ENCODE measurements at regions not wholly inside any gene's neighbourhood (a gene's known extent, or its start where the extent isn't known, plus 50 kb on each side); places are given as distances from the start of the nearest gene placed in this dataset.

DNA sequence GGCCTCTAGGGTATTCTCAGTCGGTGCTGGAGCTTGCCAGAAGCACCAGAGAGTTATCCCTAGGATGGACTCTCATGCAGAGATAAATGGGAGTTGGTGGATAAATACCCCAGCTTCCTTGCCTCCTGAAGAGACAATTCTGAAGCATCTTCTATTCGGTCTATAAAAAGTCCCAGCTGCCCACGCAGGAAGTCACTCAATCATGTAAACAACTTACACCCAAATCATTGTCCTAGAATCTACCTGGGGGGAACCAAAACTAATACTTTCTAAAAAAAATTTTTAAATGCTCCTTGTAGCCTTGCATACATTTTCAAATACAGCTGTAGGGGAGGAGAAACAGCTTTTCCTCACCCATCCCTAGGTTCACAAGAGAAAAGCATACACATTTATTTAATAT, 66.6 kb upstream of the ELAC2 start:
- no peaks in the 10 kb centered on the region for H3K36me3 Mint-ChIP-seq (ENCODE audit: insufficient read depth, unreplicated experiment)
- DNase-seq, result no peak
- BruUV-seq (replicated peaks), result no TSS peak
- H3K27ac Mint-ChIP-seq (ENCODE audit: unreplicated experiment), result no peak overlapping the region
- H3K9me3 Mint-ChIP-seq (ENCODE audit: low read depth, unreplicated experiment), result peaks cover 9% of the 10 kb centered on the region
- intact Hi-C loops (cut with micrococcal nuclease; ENCODE audit: unreplicated experiment), result no loop called here
- CTCF ChIA-PET, result no interaction called here
- no peak overlapping the region for H3K4me3 Mint-ChIP-seq (ENCODE audit: low read depth, unreplicated experiment)
- no peaks in the 10 kb centered on the region for H3K4me1 Mint-ChIP-seq (ENCODE audit: low read depth, unreplicated experiment)
- H3K27me3 Mint-ChIP-seq (ENCODE audit: unreplicated experiment), result no peaks in the 10 kb centered on the region
- TF ChIP-seq CTCF (IDR thresholded peaks at IDR 0.05; ENCODE audit: unreplicated experiment), result no peak

DNA sequence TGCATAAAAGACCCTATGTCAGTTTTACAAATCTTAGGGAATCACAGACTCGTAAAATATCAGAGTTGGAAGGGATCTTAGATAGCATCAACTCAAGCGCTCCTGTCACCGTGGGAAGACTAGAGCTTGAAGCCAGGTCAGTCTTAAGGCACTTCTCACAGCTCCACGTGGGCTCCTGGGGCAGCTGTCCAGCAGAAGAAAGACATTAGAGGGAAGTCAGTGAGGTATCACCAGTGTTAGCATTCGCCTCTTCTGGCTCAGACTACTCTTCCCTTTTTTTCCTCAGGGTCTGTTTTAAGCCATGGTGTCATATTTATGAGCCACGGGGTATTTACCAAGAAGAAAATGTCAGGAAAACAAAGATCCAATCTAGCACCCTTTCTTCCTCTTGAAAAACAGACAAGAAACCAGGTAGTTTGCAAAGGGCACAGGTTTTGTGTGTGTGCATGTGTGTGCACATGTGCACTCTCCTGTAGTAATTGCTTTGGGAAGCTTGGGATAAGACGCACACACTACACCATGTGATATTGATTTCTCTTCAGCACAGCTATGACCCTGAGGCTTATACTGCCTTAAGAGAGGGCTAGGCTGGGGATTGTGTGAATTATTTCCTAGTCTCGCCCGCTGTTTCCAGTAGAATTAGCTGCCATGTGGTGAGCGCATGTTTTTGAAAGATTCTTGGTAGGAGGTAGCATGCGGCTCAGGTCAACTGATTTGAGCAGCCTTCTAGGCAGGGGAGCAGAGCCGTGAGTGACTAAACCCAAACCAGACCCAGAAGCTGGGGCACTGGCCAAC, 61.0 kb upstream of the ELAC2 start:
- no peaks in the 10 kb centered on the region for H3K27me3 Mint-ChIP-seq (ENCODE audit: unreplicated experiment)
- H3K36me3 Mint-ChIP-seq (ENCODE audit: insufficient read depth, unreplicated experiment), result no peaks in the 10 kb centered on the region
- peaks cover 4% of the 10 kb centered on the region for H3K9me3 Mint-ChIP-seq (ENCODE audit: low read depth, unreplicated experiment)
- CTCF ChIA-PET, result no interaction called here
- no peak overlapping the region for H3K27ac Mint-ChIP-seq (ENCODE audit: unreplicated experiment)
- no peaks in the 10 kb centered on the region for H3K4me1 Mint-ChIP-seq (ENCODE audit: low read depth, unreplicated experiment)
- TF ChIP-seq CTCF (IDR thresholded peaks at IDR 0.05; ENCODE audit: unreplicated experiment), result no peak
- BruUV-seq (replicated peaks), result no TSS peak
- intact Hi-C loops (cut with micrococcal nuclease; ENCODE audit: unreplicated experiment), result no loop called here
- no peak overlapping the region for H3K4me3 Mint-ChIP-seq (ENCODE audit: low read depth, unreplicated experiment)
- no peak for DNase-seq

DNA sequence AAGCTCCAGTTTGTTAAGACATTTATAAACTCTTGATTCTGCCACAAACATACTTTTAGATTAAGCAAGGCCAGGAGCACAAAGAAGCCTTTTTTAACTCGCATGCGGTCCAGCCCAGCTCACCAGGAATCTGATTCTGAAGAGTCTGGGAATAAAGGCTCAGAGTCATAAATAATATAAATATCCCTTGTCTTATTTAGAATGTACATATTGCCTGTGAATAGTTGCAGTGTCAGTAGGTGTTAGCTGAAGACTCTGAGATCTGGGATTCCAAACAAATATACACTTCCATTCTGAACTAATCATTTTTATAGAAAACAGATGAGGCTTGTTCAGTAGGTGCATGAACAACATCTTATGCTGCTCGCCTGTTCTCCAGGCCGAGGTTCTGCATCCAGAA, 59.1 kb upstream of the ELAC2 start:
- Mint-ChIP-seq H3K36me3 (ENCODE audit: insufficient read depth, unreplicated experiment) (no peaks in the 10 kb centered on the region), H3K27me3 (ENCODE audit: unreplicated experiment) (no peaks in the 10 kb centered on the region), H3K4me1 (ENCODE audit: low read depth, unreplicated experiment) (no peaks in the 10 kb centered on the region), H3K9me3 (ENCODE audit: low read depth, unreplicated experiment) (peaks cover 2% of the 10 kb centered on the region), H3K4me3 (ENCODE audit: low read depth, unreplicated experiment) (no peak overlapping the region), H3K27ac (ENCODE audit: unreplicated experiment) (no peak overlapping the region)
- no peak for DNase-seq
- TF ChIP-seq CTCF (IDR thresholded peaks at IDR 0.05; ENCODE audit: unreplicated experiment), result no peak
- intact Hi-C loops (cut with micrococcal nuclease; ENCODE audit: unreplicated experiment), result no loop called here
- BruUV-seq (replicated peaks), result no TSS peak
- CTCF ChIA-PET, result no interaction called here

DNA sequence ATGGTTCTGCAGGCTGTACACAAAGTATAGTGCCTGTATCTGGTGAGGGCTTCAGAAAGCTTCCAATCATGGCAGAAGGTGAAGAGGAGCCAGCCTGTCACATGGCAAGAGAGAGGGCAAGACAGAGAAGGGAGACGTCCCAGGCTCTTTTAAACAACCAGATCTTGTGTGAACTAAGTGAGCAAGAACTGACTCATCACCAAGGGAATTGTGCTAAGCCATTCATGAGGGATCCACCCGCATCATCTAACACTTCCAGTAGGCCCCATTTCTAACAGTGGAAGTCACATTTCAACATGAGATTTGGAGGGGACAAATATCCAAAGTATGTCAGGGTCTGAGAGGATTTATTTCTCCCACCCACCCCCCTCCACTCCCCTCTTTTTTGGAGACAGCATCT, 56.2 kb upstream of the ELAC2 start:
- H3K4me3 Mint-ChIP-seq (ENCODE audit: low read depth, unreplicated experiment), result no peak overlapping the region
- H3K27ac Mint-ChIP-seq (ENCODE audit: unreplicated experiment), result no peak overlapping the region
- H3K36me3 Mint-ChIP-seq (ENCODE audit: insufficient read depth, unreplicated experiment), result no peaks in the 10 kb centered on the region
- no peak for DNase-seq
- no peaks in the 10 kb centered on the region for H3K27me3 Mint-ChIP-seq (ENCODE audit: unreplicated experiment)
- H3K4me1 Mint-ChIP-seq (ENCODE audit: low read depth, unreplicated experiment), result no peaks in the 10 kb centered on the region
- BruUV-seq (replicated peaks), result no TSS peak
- no peaks in the 10 kb centered on the region for H3K9me3 Mint-ChIP-seq (ENCODE audit: low read depth, unreplicated experiment)
- intact Hi-C loops (cut with micrococcal nuclease; ENCODE audit: unreplicated experiment), result no loop called here
- no peak for TF ChIP-seq CTCF (IDR thresholded peaks at IDR 0.05; ENCODE audit: unreplicated experiment)
- CTCF ChIA-PET, result no interaction called here

Measured in Calu3 (cell line).